Peyer's patch (tissue), 4 donors: ENCODE measurements at regions not wholly inside any gene's neighbourhood (a gene's known extent, or its start where the extent isn't known, plus 50 kb on each side); places are given as distances from the start of the nearest gene placed in this dataset.
A peak's percentile ranks its signal among the peaks of the same experiment; 100 is the strongest.

Experiments used
- DNase-seq, 3 donors: peaks; one replicate each; pipeline ENCODE4 v3.0.0-alpha.2; 2017 to 2019
- H3K27ac ChIP-seq, 4 donors: fragments of 200-600 bp; sonication (generic); one replicate each; pipeline ENCODE4 v1.5.1; 2016 to 2019
- H3K27me3 ChIP-seq, 2 donors: fragments of 200-600 bp; sonication (generic); one replicate each; pipeline ENCODE4 v1.5.1; 2019
- H3K36me3 ChIP-seq, 3 donors: fragments of 200-600 bp; sonication (generic); one replicate each; pipeline ENCODE4 v1.5.1; 2016 to 2019
- H3K4me1 ChIP-seq, 4 donors: fragments of 200-600 bp; sonication (generic); one replicate each; pipeline ENCODE4 v1.5.1; 2016 to 2019
- H3K4me3 ChIP-seq, 4 donors: fragments of 200-600 bp; sonication (generic); 1 replicate in 3 of 4; 2 replicates in 1 of 4; pipeline ENCODE4 v1.5.1; 2016 to 2019; ENCODE audit warnings: mild to moderate bottlenecking in 1 of 4
- H3K9me3 ChIP-seq, 4 donors: fragments of 200-600 bp; sonication (generic); one replicate each; pipeline ENCODE4 v1.5.1; 2016 to 2019; ENCODE audit warnings: mild to moderate bottlenecking in 1 of 4
- POLR2A ChIP-seq, 2 donors: fragments of 450-650 bp; IDR thresholded peaks; one replicate each; pipeline ENCODE4 v1.5.1; 2017; ENCODE audit warnings: antibody characterized with exemption in 2 of 2, mild to moderate bottlenecking in 2 of 2, moderate library complexity in 2 of 2
- TF ChIP-seq, protein P1 (sequence below), 6 experiments: fragments of 450-650 bp in 4 of 6; fragments of 200-600 bp in 2 of 6; sonication (generic) in 1 of 6; IDR thresholded peaks; one replicate each; pipeline ENCODE4 v1.5.1; 2017 to 2019; ENCODE audit warnings: antibody characterized with exemption in 6 of 6, mild to moderate bottlenecking in 3 of 6, moderate library complexity in 1 of 6

GRCh38 chr1:94602316-94602715 is 60.8 kb upstream of the F3 start:
- Histone ChIP-seq H3K27ac (peak overlapping the region in 3 of 4 donors; percentile 32 to 64 (median 56)), H3K36me3 (no peaks in the 10 kb centered on the region), H3K4me3 (peak overlapping the region in 1 of 4 donors; percentile 3), H3K4me1 (peaks cover 0 to 38% (median 7%) of the 10 kb centered on the region in 4 donors), H3K9me3 (no peaks in the 10 kb centered on the region), H3K27me3 (no peaks in the 10 kb centered on the region)
- DNase-seq = peak in 1 of 3 donors; percentile 56
- TF ChIP-seq POLR2A (IDR thresholded peaks at IDR 0.05) = no peak
- TF ChIP-seq, protein P1, sequence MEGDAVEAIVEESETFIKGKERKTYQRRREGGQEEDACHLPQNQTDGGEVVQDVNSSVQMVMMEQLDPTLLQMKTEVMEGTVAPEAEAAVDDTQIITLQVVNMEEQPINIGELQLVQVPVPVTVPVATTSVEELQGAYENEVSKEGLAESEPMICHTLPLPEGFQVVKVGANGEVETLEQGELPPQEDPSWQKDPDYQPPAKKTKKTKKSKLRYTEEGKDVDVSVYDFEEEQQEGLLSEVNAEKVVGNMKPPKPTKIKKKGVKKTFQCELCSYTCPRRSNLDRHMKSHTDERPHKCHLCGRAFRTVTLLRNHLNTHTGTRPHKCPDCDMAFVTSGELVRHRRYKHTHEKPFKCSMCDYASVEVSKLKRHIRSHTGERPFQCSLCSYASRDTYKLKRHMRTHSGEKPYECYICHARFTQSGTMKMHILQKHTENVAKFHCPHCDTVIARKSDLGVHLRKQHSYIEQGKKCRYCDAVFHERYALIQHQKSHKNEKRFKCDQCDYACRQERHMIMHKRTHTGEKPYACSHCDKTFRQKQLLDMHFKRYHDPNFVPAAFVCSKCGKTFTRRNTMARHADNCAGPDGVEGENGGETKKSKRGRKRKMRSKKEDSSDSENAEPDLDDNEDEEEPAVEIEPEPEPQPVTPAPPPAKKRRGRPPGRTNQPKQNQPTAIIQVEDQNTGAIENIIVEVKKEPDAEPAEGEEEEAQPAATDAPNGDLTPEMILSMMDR (IDR thresholded peaks at IDR 0.05) = no peak

DNA sequence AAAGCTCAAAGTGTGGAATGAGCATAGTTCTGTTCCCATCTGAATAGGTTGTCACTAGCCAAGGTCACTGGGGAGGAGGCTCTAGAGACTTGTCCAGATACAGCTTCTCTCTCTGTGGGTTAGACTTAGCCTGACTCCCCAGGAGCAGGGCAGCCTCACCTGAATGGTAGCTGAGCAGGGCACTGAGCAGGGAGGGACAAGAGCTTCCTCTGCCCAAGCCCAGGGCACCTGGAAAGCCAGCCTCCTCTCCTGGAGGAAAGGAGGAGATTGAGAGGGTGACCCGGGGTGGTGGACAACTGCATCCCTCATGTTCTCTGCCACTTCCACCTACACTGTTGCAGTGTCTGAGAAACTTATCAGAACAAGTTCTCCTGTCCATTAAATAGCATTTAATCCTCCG is 59.0 kb upstream of the F3 start:
- H3K27me3 ChIP-seq = no peaks in the 10 kb centered on the region
- peaks cover 0 to 26% (median 1%) of the 10 kb centered on the region in 4 donors for H3K4me1 ChIP-seq
- no peaks in the 10 kb centered on the region for H3K9me3 ChIP-seq
- no peak for DNase-seq
- H3K27ac ChIP-seq = no peak overlapping the region
- H3K4me3 ChIP-seq = no peak overlapping the region
- no peaks in the 10 kb centered on the region for H3K36me3 ChIP-seq
- no peak for TF ChIP-seq POLR2A (IDR thresholded peaks at IDR 0.05)
- TF ChIP-seq, protein P1 (IDR thresholded peaks at IDR 0.05) = no peak

GRCh38 chr1:94599095-94599813 is 57.7 kb upstream of the F3 start:
- peak overlapping the region in 2 of 4 donors; percentile 14 to 27 for H3K27ac ChIP-seq
- DNase-seq = no peak
- H3K36me3 ChIP-seq = no peaks in the 10 kb centered on the region
- TF ChIP-seq, protein P1 (IDR thresholded peaks at IDR 0.05) = peak in 3 of 6 experiments; percentile 28 to 42 (median 32)
- no peak for TF ChIP-seq POLR2A (IDR thresholded peaks at IDR 0.05)
- no peaks in the 10 kb centered on the region for H3K27me3 ChIP-seq
- H3K4me3 ChIP-seq = no peak overlapping the region
- peaks cover 0 to 19% (median 1%) of the 10 kb centered on the region in 4 donors for H3K4me1 ChIP-seq
- no peaks in the 10 kb centered on the region for H3K9me3 ChIP-seq

DNA sequence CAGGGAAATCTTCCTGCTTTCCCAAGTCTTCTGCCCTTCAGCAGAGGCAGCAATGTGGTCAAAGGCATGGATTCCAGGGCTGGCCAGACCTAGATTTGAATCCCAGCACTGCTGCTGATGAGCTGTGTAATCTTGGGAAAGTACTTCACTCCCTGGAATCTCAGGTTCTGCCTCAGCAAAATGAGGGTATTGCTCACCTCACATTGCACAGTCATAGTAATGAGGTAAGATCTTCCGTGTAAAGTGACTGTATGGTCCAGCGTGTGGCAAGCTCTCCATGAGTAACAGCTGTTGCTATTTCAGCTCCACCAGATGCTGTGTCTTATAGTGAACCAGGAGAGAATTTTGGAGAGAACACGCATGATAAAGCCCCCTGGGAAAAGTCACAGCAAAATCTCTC is 56.1 kb upstream of the F3 start:
- Histone ChIP-seq H3K9me3 (no peaks in the 10 kb centered on the region), H3K27ac (no peak overlapping the region), H3K27me3 (no peaks in the 10 kb centered on the region), H3K4me3 (no peak overlapping the region), H3K36me3 (no peaks in the 10 kb centered on the region), H3K4me1 (peaks cover 0 to 19% (median 1%) of the 10 kb centered on the region in 4 donors)
- TF ChIP-seq, protein P1 (IDR thresholded peaks at IDR 0.05) = no peak
- no peak for TF ChIP-seq POLR2A (IDR thresholded peaks at IDR 0.05)
- no peak for DNase-seq

- peak overlapping the region in 1 of 4 donors; percentile 18 for H3K27ac ChIP-seq
- no peaks in the 10 kb centered on the region for H3K27me3 ChIP-seq
- DNase-seq = no peak
- H3K36me3 ChIP-seq = no peaks in the 10 kb centered on the region
- H3K4me3 ChIP-seq = no peak overlapping the region
- H3K9me3 ChIP-seq = no peaks in the 10 kb centered on the region
- peaks cover 0 to 4% (median under 1%) of the 10 kb centered on the region in 4 donors for H3K4me1 ChIP-seq
- TF ChIP-seq, protein P1 (IDR thresholded peaks at IDR 0.05) = no peak
- TF ChIP-seq POLR2A (IDR thresholded peaks at IDR 0.05) = no peak
Observed at GRCh38 chr1:94596260-94596659, 54.7 kb upstream of the F3 start.
